SKM-1 treated with dmso at 0.1 percent for 144 hours (cell line): ENCODE measurements at regions not wholly inside any gene's neighbourhood (a gene's known extent, or its start where the extent isn't known, plus 50 kb on each side); places are given as distances from the start of the nearest gene placed in this dataset.

Source experiments
- DNase-seq: peaks from one replicate; lab custom pipeline; 2025; ENCODE audit not compliant: unreplicated experiment; lab: John Stamatoyannopoulos, UW

DNA sequence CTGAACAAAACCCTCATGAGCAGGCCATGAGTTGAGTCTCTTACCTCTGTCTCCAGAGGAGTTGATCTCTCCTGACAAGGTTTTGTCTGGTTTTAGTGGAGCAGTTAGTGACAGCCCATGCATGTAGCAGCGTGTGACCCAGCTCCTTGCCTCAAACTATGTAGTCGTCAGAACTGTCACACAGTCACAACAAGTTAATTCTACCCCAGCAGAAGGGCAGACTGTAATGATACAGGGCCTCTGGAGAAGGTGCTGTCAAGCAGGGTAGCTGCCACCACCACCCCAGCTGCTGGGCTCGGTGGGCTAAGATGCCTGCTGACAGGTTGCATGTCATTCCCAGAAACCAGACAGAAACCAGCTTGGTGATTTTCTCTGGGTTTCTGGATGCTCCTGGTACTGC is 194.5 kb downstream of the PSAT1 start:
- no peak for DNase-seq

- no peak for DNase-seq
These were observed 196.3 kb downstream of the PSAT1 start for GRCh38 chr9:78493166-78493742.

GRCh38 chr9:78502566-78502965 is 205.6 kb downstream of the PSAT1 start:
- no peak for DNase-seq

- DNase-seq, result no peak
These were observed 208.6 kb downstream of the PSAT1 start for GRCh38 chr9:78505546-78505945.

- DNase-seq, result no peak
These were observed 210.1 kb downstream of the PSAT1 start for GRCh38 chr9:78507037-78507436.

- DNase-seq, result no peak
These were observed 213.1 kb downstream of the PSAT1 start for GRCh38 chr9:78510035-78510434.

DNA sequence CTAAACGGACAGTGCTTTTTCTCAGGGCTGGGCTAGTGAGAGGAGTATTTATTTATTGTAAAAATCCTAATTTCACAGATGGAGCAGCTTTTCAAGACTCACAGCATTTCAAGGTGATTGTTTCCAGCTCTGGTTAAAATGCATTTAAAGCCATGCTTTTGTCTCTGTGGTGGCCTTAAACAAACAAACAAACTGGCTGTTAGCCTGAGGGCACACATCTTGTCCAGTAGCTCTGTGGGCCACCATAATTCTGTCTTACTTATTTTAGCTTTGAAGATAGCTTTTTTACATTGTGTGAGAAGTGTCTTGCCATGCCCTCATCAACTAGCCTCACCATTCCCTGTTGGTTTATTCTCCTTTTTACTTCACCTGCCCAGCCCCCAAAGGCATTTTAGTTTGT is 218.2 kb downstream of the PSAT1 start:
- no peak for DNase-seq

DNA sequence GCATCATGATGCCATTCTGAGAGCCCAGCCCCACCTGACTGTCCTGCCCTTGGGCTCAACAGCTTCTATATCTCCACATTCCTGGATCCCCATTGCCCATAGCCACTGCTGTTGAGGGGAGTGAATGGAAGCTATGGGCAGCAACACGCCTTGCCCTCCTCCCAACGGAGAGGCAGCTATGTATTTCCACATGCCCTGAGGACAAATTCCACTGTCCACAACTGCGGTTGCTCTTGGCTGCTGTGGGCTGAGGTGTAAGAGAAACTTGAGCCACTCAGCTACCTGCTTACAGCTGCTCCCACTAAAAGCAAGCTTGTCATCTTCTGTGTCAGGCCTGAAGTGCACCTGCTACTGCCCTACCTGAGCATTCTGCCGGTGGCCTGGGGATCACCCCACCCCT is 222.9 kb downstream of the PSAT1 start:
- DNase-seq, result no peak

DNA sequence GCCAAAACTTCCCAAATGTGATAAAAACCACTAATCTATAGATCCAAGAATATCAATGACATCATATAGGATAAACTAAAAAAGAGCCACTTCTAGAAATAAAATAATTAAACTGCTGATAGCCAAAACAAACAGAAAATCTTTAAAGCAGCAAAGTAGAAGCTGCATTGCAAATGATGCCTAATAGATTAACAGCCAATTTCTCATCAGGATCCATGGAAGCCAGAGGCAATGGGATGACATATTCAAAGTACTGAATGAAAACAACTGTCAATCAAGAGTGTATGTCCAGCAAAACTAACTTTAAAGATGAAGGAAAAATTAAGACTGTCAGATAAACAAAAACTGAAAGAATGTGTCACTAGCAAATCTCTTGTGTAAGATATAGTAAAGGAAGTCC is 224.8 kb downstream of the PSAT1 start:
- DNase-seq, result no peak

DNA sequence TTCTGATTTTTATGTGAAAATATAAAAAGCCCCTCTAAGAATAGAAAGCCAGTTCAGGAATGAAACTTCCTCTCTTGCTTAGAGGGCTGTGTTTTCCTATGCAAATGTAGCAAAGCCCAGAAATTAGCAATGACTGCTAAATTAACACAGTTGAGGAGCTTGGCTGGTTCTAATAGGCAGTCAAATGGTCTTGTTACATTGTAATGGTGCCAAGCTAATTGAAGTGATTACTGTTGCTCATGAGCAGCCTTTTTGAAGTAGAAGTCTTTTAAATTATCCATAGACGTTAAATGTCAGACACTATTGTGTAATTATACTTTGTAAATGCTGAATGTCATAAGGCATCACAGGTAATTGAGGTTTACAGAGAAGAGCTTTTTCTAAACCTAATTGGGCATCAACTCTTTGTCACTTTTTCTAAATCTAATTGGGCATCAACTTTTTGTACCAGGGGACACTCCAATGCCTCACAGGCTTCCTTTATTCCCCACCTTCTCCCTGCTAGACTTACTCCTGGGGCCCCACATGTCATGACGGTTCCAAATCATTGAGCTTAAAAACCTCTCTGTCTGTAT is 229.1 kb downstream of the PSAT1 start:
- no peak for DNase-seq

DNA sequence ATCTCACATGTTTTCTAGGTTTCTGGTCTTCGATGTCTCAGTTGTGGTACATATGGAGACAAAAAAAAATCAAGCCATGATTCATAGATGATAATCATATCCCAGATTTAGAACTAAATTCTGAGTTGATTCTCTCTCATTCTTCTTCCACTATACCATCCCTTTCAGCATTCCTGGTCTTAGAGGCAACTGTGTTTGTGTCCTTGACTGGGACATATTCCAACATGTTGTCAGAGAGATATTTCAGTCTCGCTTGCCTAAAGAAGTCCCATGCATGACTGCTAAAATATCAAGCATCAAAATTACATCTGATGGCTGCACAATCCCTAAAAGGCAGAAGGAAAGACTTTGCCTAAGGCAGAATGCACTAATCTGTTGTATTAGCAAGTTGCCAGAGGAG is 236.6 kb downstream of the PSAT1 start:
- DNase-seq, result no peak

DNA sequence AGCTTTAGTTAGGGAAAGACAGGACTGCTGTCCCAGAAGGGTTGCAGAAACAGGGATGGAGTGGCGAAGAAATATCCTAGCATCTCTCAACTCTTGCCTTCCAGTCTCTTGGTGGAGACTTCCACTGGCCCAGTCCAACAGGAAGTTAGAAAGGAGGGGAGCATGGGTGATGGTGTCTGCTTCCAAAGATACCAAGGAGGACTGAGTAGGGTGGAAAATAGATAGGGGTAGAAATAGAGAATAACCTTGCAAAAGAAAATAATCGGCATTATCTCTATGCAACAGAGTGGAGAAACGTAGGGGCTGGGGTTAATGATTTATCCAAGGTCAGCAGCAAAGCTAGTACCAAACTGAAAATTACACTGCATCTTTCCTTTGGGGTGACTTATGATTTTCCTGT is 242.3 kb downstream of the PSAT1 start:
- no peak for DNase-seq

DNA sequence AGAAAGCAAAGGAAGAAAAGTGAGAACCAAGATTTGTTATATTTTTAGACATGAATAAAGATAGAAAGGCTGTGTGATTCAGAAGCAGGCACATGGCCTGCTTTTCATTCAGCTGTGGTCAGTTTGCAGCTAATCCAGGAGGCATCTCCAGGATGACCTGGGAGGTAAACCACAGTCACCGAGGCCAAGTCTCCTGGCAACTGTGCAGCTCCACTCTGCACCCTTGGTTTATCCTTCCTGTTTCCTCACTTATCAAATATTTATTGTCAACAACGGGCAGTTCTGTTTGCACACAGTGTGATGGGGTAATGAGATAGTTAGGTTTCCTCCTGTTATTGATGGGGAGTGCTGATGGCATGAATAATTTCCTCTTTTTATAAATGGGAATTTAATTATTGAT is 243.0 kb downstream of the PSAT1 start:
- DNase-seq, result no peak

- DNase-seq, result no peak
These were observed 245.0 kb downstream of the PSAT1 start for GRCh38 chr9:78541868-78542443.

DNA sequence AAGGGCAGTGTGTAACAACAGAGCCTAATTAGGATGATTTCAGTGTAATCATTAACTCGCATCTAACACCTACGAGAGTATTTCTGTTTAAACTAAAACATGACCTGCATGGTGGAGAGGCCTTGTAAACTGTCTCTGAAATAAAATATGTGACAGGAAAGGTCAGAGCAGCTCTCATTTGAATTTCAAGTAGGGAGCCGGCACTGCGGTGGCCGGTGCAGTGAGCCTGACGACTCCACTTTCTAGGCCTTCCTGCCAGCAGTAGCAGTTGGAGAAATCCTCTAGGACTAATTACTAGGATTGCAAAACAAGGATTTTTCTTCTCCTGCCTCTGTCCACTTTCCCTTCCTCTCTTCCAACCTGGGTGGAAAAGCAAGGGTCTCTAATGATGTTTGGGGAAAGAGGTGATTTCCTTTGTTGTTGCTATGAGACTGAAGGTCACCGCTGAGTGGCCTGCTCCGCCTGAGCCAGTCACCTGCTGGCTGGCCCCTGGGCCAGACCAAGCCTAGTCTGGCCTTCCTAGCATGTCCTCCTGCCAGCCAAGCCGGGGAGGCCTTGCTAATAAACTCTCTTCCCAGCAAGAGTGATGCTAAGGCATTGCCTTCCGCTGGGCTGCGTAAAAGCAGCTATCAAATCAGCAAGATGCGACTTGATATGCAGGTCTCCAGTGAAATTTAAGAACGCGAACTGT is 245.7 kb downstream of the PSAT1 start:
- DNase-seq, result no peak

- DNase-seq, result no peak
These were observed 246.4 kb downstream of the PSAT1 start for GRCh38 chr9:78543353-78543752.

DNA sequence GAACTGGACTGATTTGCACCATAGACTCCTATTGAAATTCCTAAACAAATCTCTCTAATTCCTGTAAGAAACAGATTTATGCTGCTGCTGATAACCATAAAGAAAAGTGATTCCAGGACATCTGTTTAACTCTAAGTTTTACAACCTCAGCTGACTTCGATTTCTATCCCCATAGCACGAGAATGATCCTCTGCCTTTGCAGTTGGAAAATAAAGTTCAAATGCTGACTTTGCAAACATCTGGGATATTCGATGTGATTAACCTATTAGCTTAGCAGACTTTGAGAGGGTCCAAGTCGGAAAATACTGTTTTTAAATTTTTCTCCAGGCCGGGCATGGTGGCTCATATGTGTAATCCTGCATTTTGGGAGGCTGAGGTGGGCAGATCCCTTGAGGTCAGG is 247.3 kb downstream of the PSAT1 start:
- DNase-seq, result no peak

- DNase-seq, result no peak
These were observed 250.9 kb downstream of the PSAT1 start for GRCh38 chr9:78547831-78548230.

- DNase-seq, result no peak
These were observed 251.7 kb downstream of the PSAT1 start for GRCh38 chr9:78548670-78549069.

- no peak for DNase-seq
These were observed 252.8 kb downstream of the PSAT1 start for GRCh38 chr9:78549711-78550110.

DNA sequence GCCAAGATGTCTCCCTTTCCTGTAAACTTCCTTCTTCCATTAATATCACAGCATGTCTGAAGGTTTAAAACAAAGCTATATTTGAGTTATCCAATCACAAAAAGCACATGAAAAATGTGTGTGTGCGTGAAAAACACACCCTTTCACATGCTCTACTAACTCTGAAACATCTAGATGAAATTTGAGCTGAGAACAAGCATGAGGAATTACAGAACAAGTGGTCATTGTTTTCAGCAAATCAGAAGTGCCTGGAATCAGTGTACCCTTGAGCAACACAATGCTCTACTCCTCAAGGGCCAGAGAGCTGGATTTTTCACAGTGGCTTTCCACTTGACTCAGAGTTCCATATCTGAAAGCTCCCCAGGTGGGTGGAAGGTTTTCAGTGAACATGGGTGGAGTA is 255.9 kb downstream of the PSAT1 start:
- DNase-seq, result no peak

DNA sequence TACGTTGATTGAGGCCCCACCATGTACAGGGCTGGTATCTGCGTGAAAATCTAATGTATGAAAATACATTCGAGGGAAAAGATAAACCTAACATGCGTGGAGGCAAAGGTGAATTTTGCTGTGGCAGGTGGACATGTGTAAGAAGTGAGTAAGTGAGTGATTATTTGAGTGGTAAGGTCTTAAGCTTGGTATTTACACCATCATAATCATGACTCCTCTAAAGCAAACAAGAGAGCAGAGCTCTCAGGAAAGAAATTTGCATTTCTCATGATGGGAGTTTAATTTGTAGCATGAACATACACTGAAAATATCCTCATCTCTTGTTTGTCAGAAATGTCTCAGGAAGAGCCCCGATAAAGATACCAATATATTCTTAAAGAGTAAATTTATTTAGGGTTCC is 260.6 kb downstream of the PSAT1 start:
- no peak for DNase-seq
